ENCODE measurements at regions not wholly inside any gene's neighbourhood (a gene's known extent, or its start where the extent isn't known, plus 50 kb on each side); places are given as distances from the start of the nearest gene placed in this dataset.

GRCh38 chr10:62616885-62617590 lies 187.5 kb upstream of the ADO start:
- no peak for TF ChIP-seq CTCF (IDR thresholded peaks at IDR 0.05)
- Histone ChIP-seq H3K36me3 (ENCODE audit: control insufficient read depth, insufficient read depth, low read length) (no peaks in the 10 kb centered on the region), H3K27ac (no peak overlapping the region), H3K4me3 (ENCODE audit: low read depth, low read length) (no peak overlapping the region), H3K9ac (no peak overlapping the region), H3K4me1 (no peaks in the 10 kb centered on the region), H3K4me2 (ENCODE audit: low read length) (no peak overlapping the region), H3K27me3 (ENCODE audit: control insufficient read depth, insufficient read depth, low read length) (no peaks in the 10 kb centered on the region), H3K9me3 (ENCODE audit: control insufficient read depth, low read length) (no peaks in the 10 kb centered on the region), H3K79me2 (no peaks in the 10 kb centered on the region), H2AFZ (no peak overlapping the region)

GRCh38 chr10:62617652-62618051 lies 186.9 kb upstream of the ADO start:
- no peaks in the 10 kb centered on the region for H3K9me3 ChIP-seq (ENCODE audit: control insufficient read depth, low read length)
- no peak overlapping the region for H2AFZ ChIP-seq
- no peaks in the 10 kb centered on the region for H3K27me3 ChIP-seq (ENCODE audit: control insufficient read depth, insufficient read depth, low read length)
- no peak overlapping the region for H3K9ac ChIP-seq
- H3K27ac ChIP-seq, result no peak overlapping the region
- no peaks in the 10 kb centered on the region for H3K4me1 ChIP-seq
- TF ChIP-seq CTCF (IDR thresholded peaks at IDR 0.05), result no peak
- H3K4me3 ChIP-seq (ENCODE audit: low read depth, low read length), result no peak overlapping the region
- H3K4me2 ChIP-seq (ENCODE audit: low read length), result no peak overlapping the region
- H3K36me3 ChIP-seq (ENCODE audit: control insufficient read depth, insufficient read depth, low read length), result no peaks in the 10 kb centered on the region
- no peaks in the 10 kb centered on the region for H3K79me2 ChIP-seq

GRCh38 chr10:62618054-62618453 lies 186.5 kb upstream of the ADO start:
- Histone ChIP-seq H3K79me2 (no peaks in the 10 kb centered on the region), H3K4me1 (no peaks in the 10 kb centered on the region), H3K9me3 (ENCODE audit: control insufficient read depth, low read length) (no peaks in the 10 kb centered on the region), H2AFZ (no peak overlapping the region), H3K36me3 (ENCODE audit: control insufficient read depth, insufficient read depth, low read length) (no peaks in the 10 kb centered on the region), H3K4me3 (ENCODE audit: low read depth, low read length) (no peak overlapping the region), H3K9ac (no peak overlapping the region), H3K27ac (no peak overlapping the region), H3K4me2 (ENCODE audit: low read length) (no peak overlapping the region), H3K27me3 (ENCODE audit: control insufficient read depth, insufficient read depth, low read length) (no peaks in the 10 kb centered on the region)
- no peak for TF ChIP-seq CTCF (IDR thresholded peaks at IDR 0.05)

- no peak overlapping the region for H3K27ac ChIP-seq
- H2AFZ ChIP-seq, result no peak overlapping the region
- no peak overlapping the region for H3K9ac ChIP-seq
- H3K4me3 ChIP-seq (ENCODE audit: low read depth, low read length), result no peak overlapping the region
- no peaks in the 10 kb centered on the region for H3K36me3 ChIP-seq (ENCODE audit: control insufficient read depth, insufficient read depth, low read length)
- H3K79me2 ChIP-seq, result no peaks in the 10 kb centered on the region
- H3K4me1 ChIP-seq, result no peaks in the 10 kb centered on the region
- TF ChIP-seq CTCF (IDR thresholded peaks at IDR 0.05), result no peak
- H3K27me3 ChIP-seq (ENCODE audit: control insufficient read depth, insufficient read depth, low read length), result no peaks in the 10 kb centered on the region
- no peaks in the 10 kb centered on the region for H3K9me3 ChIP-seq (ENCODE audit: control insufficient read depth, low read length)
- no peak overlapping the region for H3K4me2 ChIP-seq (ENCODE audit: low read length)
These were observed 185.7 kb upstream of the ADO start for GRCh38 chr10:62618576-62619412.
